ENCODE measurements at regions not wholly inside any gene's neighbourhood (a gene's known extent, or its start where the extent isn't known, plus 50 kb on each side); places are given as distances from the start of the nearest gene placed in this dataset.

DNA sequence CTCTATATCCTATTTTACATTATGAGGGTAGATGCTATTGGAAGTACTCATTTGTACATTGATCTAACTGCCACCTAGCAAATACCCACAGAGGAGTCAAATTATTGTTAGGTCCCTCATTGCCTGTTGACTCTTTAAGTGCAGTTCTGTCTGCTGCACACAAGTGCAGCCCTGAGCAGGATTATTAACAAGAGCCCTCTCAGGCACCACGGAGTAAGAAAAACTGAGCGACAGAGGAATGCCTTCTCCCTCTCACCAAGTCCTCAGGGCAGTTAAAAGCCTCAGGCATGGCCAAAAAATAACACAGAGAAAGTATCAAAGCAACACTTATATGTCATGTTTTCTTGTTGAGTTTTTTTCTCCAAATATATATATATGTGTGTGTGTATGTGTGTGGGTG, 340.0 kb upstream of the NRG3 start:
- Histone ChIP-seq H3K4me1 (ENCODE audit: control insufficient read depth in 3 of 3, insufficient read depth in 3 of 3, low read length in 3 of 3) (no peaks in the 10 kb centered on the region), H3K27ac (ENCODE audit: low read depth, low read length) (no peak overlapping the region), H3K4me3 (ENCODE audit: low read length in 3 of 3) (no peak overlapping the region), H3K9me3 (ENCODE audit: control insufficient read depth in 3 of 3, low read length in 3 of 3) (peaks cover 0 to 3% (median 0%) of the 10 kb centered on the region in 3 donors), H3K27me3 (ENCODE audit: control insufficient read depth in 3 of 3, insufficient read depth in 3 of 3, low read length in 3 of 3) (no peaks in the 10 kb centered on the region), H3K36me3 (ENCODE audit: control insufficient read depth in 3 of 3, insufficient read depth in 3 of 3, low read length in 3 of 3) (no peaks in the 10 kb centered on the region), H3K9ac (ENCODE audit: low read depth in 1 of 3, low read length in 3 of 3) (no peak overlapping the region)

DNA sequence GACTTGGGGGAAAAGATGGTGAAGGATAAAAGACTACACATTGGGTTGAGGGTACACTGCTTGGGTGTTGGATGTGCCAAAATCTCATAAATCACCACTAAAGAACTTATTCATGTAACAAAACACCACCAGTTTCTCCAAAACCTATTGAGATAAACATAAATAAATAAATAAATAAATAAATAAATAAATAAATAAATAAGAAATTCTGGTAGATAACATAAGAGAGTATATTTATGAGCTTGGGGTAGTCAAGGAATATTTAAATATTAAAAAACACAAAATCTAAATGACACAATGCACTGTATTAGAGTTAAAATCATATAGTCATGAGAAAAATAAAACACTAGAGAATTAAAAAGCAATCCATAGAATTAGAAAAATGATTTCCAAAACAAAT, 333.5 kb upstream of the NRG3 start:
- Histone ChIP-seq H3K4me1 (ENCODE audit: control insufficient read depth in 3 of 3, insufficient read depth in 3 of 3, low read length in 3 of 3) (no peaks in the 10 kb centered on the region), H3K36me3 (ENCODE audit: control insufficient read depth in 3 of 3, insufficient read depth in 3 of 3, low read length in 3 of 3) (no peaks in the 10 kb centered on the region), H3K27me3 (ENCODE audit: control insufficient read depth in 3 of 3, insufficient read depth in 3 of 3, low read length in 3 of 3) (no peaks in the 10 kb centered on the region), H3K9me3 (ENCODE audit: control insufficient read depth in 3 of 3, low read length in 3 of 3) (no peaks in the 10 kb centered on the region), H3K4me3 (ENCODE audit: low read length in 3 of 3) (no peak overlapping the region), H3K27ac (ENCODE audit: low read depth, low read length) (no peak overlapping the region), H3K9ac (ENCODE audit: low read depth in 1 of 3, low read length in 3 of 3) (no peak overlapping the region)

DNA sequence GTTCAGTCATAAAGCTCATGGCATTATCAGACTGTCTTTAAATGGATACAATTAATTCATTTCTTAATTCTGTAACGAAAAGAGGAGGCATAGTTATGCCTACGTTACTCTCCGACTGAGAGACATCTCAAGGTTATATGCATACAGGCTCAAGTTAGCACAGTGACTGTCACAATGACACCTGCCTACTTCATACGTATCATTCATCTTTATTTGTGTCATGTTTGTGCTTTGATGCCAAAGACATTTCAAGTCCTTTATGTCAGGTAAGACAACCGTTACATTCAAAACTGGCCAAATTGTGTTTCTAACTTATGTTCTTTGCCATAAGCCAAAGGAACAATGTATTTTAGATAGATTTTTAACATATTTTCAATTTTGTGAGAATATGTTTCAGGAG, 328.8 kb upstream of the NRG3 start:
- no peak overlapping the region for H3K9ac ChIP-seq (ENCODE audit: low read depth in 1 of 3, low read length in 3 of 3)
- no peak overlapping the region for H3K27ac ChIP-seq (ENCODE audit: low read depth, low read length)

DNA sequence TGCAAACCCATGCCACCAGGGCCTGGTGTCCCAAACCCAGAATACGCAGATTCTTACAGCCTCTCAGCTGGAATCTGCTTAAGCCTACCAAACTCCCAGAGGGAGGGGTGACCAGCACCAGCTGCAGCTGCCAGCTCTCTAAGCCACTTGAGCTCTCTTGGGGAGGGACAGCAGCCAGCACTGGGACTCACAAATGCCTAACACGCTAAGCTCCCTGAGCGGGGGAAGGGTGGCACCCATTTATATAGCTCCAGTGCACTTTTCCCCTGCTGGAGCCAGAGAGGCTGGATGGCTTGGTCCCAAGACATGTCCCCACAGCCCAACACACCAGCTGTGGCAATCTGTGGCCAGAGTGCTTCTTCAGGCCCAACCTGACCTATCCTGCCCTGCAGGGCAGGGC, 326.8 kb upstream of the NRG3 start:
- Histone ChIP-seq H3K4me3 (ENCODE audit: low read length in 3 of 3) (no peak overlapping the region), H3K27ac (ENCODE audit: low read depth, low read length) (no peak overlapping the region), H3K9ac (ENCODE audit: low read depth in 1 of 3, low read length in 3 of 3) (no peak overlapping the region), H3K4me1 (ENCODE audit: control insufficient read depth in 3 of 3, insufficient read depth in 3 of 3, low read length in 3 of 3) (no peaks in the 10 kb centered on the region), H3K27me3 (ENCODE audit: control insufficient read depth in 3 of 3, insufficient read depth in 3 of 3, low read length in 3 of 3) (no peaks in the 10 kb centered on the region), H3K36me3 (ENCODE audit: control insufficient read depth in 3 of 3, insufficient read depth in 3 of 3, low read length in 3 of 3) (no peaks in the 10 kb centered on the region), H3K9me3 (ENCODE audit: control insufficient read depth in 3 of 3, low read length in 3 of 3) (peaks cover 2 to 4% (median 2%) of the 10 kb centered on the region in 3 donors)

More for the DNA sequence above, 328.8 kb upstream of the NRG3 start:
- no peak overlapping the region for H3K4me3 ChIP-seq (ENCODE audit: low read length in 3 of 3)
- H3K27me3 ChIP-seq (ENCODE audit: control insufficient read depth in 3 of 3, insufficient read depth in 3 of 3, low read length in 3 of 3) = no peaks in the 10 kb centered on the region
- peaks cover 2% of the 10 kb centered on the region in 3 donors for H3K9me3 ChIP-seq (ENCODE audit: control insufficient read depth in 3 of 3, low read length in 3 of 3)
- no peaks in the 10 kb centered on the region for H3K4me1 ChIP-seq (ENCODE audit: control insufficient read depth in 3 of 3, insufficient read depth in 3 of 3, low read length in 3 of 3)
- no peaks in the 10 kb centered on the region for H3K36me3 ChIP-seq (ENCODE audit: control insufficient read depth in 3 of 3, insufficient read depth in 3 of 3, low read length in 3 of 3)

DNA sequence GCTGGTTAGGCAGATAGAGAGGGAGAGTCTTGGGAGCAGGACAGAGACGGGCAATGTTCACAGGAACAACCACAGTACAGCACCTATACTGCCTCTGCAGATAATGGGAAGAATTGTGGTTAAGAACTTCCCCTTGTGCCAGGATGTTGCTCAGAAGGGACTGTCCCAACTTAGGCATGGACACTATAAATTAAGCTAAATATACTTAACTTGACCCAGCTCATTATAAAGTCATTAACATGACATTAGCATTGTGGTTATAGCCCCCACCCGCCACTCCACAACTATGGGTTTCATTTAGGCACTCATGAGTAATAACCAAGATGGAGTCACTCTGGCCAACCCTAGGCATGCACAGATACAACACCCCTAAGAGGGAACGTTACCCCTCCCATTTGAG, 310.9 kb upstream of the NRG3 start:
- H3K4me1 ChIP-seq (ENCODE audit: control insufficient read depth in 3 of 3, insufficient read depth in 3 of 3, low read length in 3 of 3) = no peaks in the 10 kb centered on the region
- no peak overlapping the region for H3K27ac ChIP-seq (ENCODE audit: low read depth, low read length)
- peaks cover 0 to 4% (median 0%) of the 10 kb centered on the region in 3 donors for H3K9me3 ChIP-seq (ENCODE audit: control insufficient read depth in 3 of 3, low read length in 3 of 3)
- H3K27me3 ChIP-seq (ENCODE audit: control insufficient read depth in 3 of 3, insufficient read depth in 3 of 3, low read length in 3 of 3) = no peaks in the 10 kb centered on the region
- no peak overlapping the region for H3K9ac ChIP-seq (ENCODE audit: low read depth in 1 of 3, low read length in 3 of 3)
- no peaks in the 10 kb centered on the region for H3K36me3 ChIP-seq (ENCODE audit: control insufficient read depth in 3 of 3, insufficient read depth in 3 of 3, low read length in 3 of 3)
- no peak overlapping the region for H3K4me3 ChIP-seq (ENCODE audit: low read length in 3 of 3)

DNA sequence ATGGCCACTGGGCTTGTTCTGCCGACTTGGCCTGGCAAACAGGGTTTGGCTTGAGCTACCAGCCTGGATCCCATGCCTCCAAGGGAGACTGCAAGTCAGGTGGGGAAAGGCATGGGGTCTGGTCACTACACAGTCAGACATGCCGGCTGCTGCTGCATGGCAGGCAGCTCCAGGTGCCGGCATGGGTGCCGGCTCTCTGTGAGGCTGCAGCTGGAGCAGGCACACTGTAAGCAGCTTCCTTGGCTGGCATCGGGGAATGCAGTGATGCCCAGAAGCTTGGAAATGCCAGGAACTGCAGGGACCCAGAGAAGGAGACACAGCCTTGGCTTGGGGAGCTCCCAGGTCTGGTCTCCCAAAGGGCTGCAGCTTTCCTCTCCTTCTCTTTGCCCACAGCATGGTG, 305.5 kb upstream of the NRG3 start:
- H3K9ac ChIP-seq (ENCODE audit: low read depth in 1 of 3, low read length in 3 of 3) = no peak overlapping the region
- H3K27ac ChIP-seq (ENCODE audit: low read depth, low read length) = no peak overlapping the region
- no peaks in the 10 kb centered on the region for H3K36me3 ChIP-seq (ENCODE audit: control insufficient read depth in 3 of 3, insufficient read depth in 3 of 3, low read length in 3 of 3)
- no peaks in the 10 kb centered on the region for H3K9me3 ChIP-seq (ENCODE audit: control insufficient read depth in 3 of 3, low read length in 3 of 3)
- no peak overlapping the region for H3K4me3 ChIP-seq (ENCODE audit: low read length in 3 of 3)
- no peaks in the 10 kb centered on the region for H3K4me1 ChIP-seq (ENCODE audit: control insufficient read depth in 3 of 3, insufficient read depth in 3 of 3, low read length in 3 of 3)
- H3K27me3 ChIP-seq (ENCODE audit: control insufficient read depth in 3 of 3, insufficient read depth in 3 of 3, low read length in 3 of 3) = no peaks in the 10 kb centered on the region

DNA sequence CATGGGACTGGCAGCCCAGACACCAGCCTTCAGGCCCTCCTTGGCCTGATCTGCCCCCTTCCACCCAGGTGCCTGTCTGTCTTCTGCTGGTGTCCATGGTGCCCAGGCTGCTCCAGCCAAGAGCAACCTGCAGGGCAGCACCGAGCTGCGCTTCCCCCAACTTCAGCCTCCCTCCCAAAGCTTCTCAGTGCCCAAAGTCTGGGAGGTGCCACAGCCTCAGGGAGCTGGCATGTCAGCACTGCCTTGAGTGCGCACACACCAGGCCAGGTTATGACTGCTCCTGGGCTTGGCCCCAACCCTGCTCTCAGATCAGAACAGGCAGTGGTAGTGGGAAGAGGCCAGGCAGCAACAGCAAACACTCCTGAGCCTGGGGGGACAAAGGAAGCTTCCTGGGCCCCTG, 304.6 kb upstream of the NRG3 start:
- no peaks in the 10 kb centered on the region for H3K4me1 ChIP-seq (ENCODE audit: control insufficient read depth in 3 of 3, insufficient read depth in 3 of 3, low read length in 3 of 3)
- no peak overlapping the region for H3K27ac ChIP-seq (ENCODE audit: low read depth, low read length)
- H3K9me3 ChIP-seq (ENCODE audit: control insufficient read depth in 3 of 3, low read length in 3 of 3) = peaks cover 0 to 2% (median 0%) of the 10 kb centered on the region in 3 donors
- no peaks in the 10 kb centered on the region for H3K27me3 ChIP-seq (ENCODE audit: control insufficient read depth in 3 of 3, insufficient read depth in 3 of 3, low read length in 3 of 3)
- no peaks in the 10 kb centered on the region for H3K36me3 ChIP-seq (ENCODE audit: control insufficient read depth in 3 of 3, insufficient read depth in 3 of 3, low read length in 3 of 3)
- H3K9ac ChIP-seq (ENCODE audit: low read depth in 1 of 3, low read length in 3 of 3) = no peak overlapping the region
- H3K4me3 ChIP-seq (ENCODE audit: low read length in 3 of 3) = no peak overlapping the region

DNA sequence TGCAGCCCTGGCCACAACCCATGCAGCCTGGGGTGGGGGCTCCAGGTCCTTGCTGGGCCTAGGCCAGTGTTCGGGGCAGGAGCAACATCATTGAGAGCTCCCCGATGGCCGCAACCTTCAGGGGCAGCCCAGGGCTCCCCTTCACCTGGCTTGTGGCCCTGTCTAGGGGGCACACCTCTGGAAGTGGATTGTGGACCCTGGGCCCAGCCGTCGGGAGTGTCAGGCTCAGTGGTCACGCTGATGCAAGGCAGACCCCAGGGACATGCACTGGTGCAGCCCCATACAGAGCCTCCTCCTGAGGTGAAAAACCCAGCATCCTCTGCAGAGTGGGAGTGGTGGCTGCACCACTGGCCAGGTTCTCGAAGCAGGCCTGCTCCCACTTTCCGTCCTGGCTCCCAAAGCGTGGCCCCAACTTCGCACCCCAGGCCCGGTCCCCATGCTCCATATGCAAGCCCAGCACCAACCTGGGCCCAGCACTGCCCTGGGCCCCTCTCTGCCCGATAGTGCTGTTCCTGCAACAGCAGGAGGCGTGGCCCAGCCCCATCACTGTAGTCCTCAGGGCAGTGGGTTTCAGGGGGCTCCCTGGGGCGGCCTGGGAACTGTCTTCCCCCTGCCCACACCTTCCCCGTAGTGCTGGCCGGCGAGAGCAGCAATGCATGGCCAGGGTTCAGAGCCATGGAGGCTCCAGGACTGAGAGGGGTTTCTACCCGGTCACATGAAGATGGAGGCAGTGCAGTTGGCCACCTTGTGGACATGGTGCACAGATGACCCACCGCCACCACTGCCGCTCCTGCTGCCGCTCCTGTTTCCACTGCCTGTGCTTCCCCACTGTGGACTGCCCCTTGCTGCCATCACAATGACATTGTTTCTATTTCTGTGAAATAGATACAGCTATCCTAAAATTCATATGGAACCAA, 303.9 kb upstream of the NRG3 start:
- H3K27ac ChIP-seq (ENCODE audit: low read depth, low read length) = no peak overlapping the region
- no peaks in the 10 kb centered on the region for H3K4me1 ChIP-seq (ENCODE audit: control insufficient read depth in 3 of 3, insufficient read depth in 3 of 3, low read length in 3 of 3)
- H3K9ac ChIP-seq (ENCODE audit: low read depth in 1 of 3, low read length in 3 of 3) = no peak overlapping the region
- H3K27me3 ChIP-seq (ENCODE audit: control insufficient read depth in 3 of 3, insufficient read depth in 3 of 3, low read length in 3 of 3) = no peaks in the 10 kb centered on the region
- H3K9me3 ChIP-seq (ENCODE audit: control insufficient read depth in 3 of 3, low read length in 3 of 3) = peaks cover 0 to 3% (median 2%) of the 10 kb centered on the region in 3 donors
- H3K4me3 ChIP-seq (ENCODE audit: low read length in 3 of 3) = no peak overlapping the region
- H3K36me3 ChIP-seq (ENCODE audit: control insufficient read depth in 3 of 3, insufficient read depth in 3 of 3, low read length in 3 of 3) = no peaks in the 10 kb centered on the region

DNA sequence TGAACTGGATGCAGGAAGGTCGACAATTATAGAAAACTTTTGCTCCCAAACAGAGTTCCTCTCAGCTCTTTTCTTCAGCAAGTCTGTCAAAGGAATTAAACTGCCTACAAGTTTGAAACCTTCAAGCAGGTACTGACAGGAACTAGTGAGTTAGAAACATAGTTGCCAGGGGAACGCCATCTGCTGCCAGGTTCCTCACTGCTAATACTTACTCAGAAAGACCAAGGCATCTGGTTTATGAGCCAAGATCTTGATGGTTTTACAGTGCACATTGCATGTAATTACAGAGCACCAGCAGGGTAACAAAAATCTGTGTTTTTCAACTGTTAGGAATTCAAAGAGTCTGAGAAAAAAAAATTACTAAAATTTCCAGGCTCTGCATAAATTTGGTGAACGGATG, 300.0 kb upstream of the NRG3 start:
- no peaks in the 10 kb centered on the region for H3K27me3 ChIP-seq (ENCODE audit: control insufficient read depth in 3 of 3, insufficient read depth in 3 of 3, low read length in 3 of 3)
- H3K9ac ChIP-seq (ENCODE audit: low read depth in 1 of 3, low read length in 3 of 3) = no peak overlapping the region
- peaks cover 0 to 3% (median 2%) of the 10 kb centered on the region in 3 donors for H3K9me3 ChIP-seq (ENCODE audit: control insufficient read depth in 3 of 3, low read length in 3 of 3)
- no peak overlapping the region for H3K4me3 ChIP-seq (ENCODE audit: low read length in 3 of 3)
- H3K27ac ChIP-seq (ENCODE audit: low read depth, low read length) = no peak overlapping the region
- H3K4me1 ChIP-seq (ENCODE audit: control insufficient read depth in 3 of 3, insufficient read depth in 3 of 3, low read length in 3 of 3) = no peaks in the 10 kb centered on the region
- H3K36me3 ChIP-seq (ENCODE audit: control insufficient read depth in 3 of 3, insufficient read depth in 3 of 3, low read length in 3 of 3) = no peaks in the 10 kb centered on the region

DNA sequence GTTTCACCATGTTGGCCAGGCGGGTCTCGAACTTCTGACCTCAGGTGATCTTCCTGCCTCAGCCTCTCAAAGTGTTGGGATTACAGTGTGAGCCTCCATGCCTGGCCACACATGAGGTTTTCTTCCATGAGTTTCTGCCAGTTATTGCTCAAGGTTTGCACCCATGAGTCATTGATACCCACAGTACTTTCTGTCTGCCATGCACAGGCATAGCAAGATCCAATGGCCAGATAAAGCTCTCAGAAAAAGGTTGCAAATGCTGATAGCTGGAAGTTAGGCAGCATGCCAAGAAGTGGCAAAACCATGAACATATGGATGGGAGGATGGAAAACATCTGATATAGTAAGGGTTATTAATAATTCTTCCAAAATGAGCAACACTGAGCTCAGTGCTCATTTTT, 298.7 kb upstream of the NRG3 start:
- Histone ChIP-seq H3K9me3 (ENCODE audit: control insufficient read depth in 3 of 3, low read length in 3 of 3) (peaks cover 0 to 3% (median 2%) of the 10 kb centered on the region in 3 donors), H3K4me1 (ENCODE audit: control insufficient read depth in 3 of 3, insufficient read depth in 3 of 3, low read length in 3 of 3) (no peaks in the 10 kb centered on the region), H3K27ac (ENCODE audit: low read depth, low read length) (no peak overlapping the region)

More for the DNA sequence above, 298.7 kb upstream of the NRG3 start:
- Histone ChIP-seq H3K27me3 (ENCODE audit: control insufficient read depth in 3 of 3, insufficient read depth in 3 of 3, low read length in 3 of 3) (no peaks in the 10 kb centered on the region), H3K4me3 (ENCODE audit: low read length in 3 of 3) (no peak overlapping the region), H3K9ac (ENCODE audit: low read depth in 1 of 3, low read length in 3 of 3) (no peak overlapping the region), H3K36me3 (ENCODE audit: control insufficient read depth in 3 of 3, insufficient read depth in 3 of 3, low read length in 3 of 3) (no peaks in the 10 kb centered on the region)
